T-helper 17 cell (primary cell): ENCODE measurements at regions not wholly inside any gene's neighbourhood (a gene's known extent, or its start where the extent isn't known, plus 50 kb on each side); places are given as distances from the start of the nearest gene placed in this dataset.

Source experiments
- ATAC-seq: fragments of 150-1000 bp; cut with Tn5 transposase; 2 replicates; pipeline ENCODE4 v1.10.0; 2021; ENCODE audit warnings: mild to moderate bottlenecking, moderate library complexity
- DNase-seq, 3 donors: peaks; one replicate each; pipeline versions ENCODE4 v3.0.0 to v3.0.0-alpha.2; 2020 to 2021
- H3K9me3 ChIP-seq: one replicate; pipeline ENCODE4 v1.7.0; 2013; ENCODE audit warnings: low read length, mild to moderate bottlenecking; ENCODE audit not compliant: control insufficient read depth, poor library complexity, severe bottlenecking
- H3K27ac Mint-ChIP-seq: one replicate; pipeline ENCODE4 v1.8.0; 2022; ENCODE audit warnings: mild to moderate bottlenecking, moderate library complexity, mixed read lengths
- H3K27me3 Mint-ChIP-seq: one replicate; pipeline ENCODE4 v1.8.0; 2022; ENCODE audit warnings: mixed read lengths
- H3K36me3 Mint-ChIP-seq: one replicate; pipeline ENCODE4 v1.8.0; 2022; ENCODE audit warnings: low read depth, mixed read lengths
- H3K4me1 Mint-ChIP-seq: one replicate; pipeline ENCODE4 v1.8.0; 2022; ENCODE audit warnings: mild to moderate bottlenecking, mixed read lengths
- H3K4me3 Mint-ChIP-seq: one replicate; pipeline ENCODE4 v1.8.0; 2022; ENCODE audit warnings: mild to moderate bottlenecking, moderate library complexity, mixed read lengths

DNA sequence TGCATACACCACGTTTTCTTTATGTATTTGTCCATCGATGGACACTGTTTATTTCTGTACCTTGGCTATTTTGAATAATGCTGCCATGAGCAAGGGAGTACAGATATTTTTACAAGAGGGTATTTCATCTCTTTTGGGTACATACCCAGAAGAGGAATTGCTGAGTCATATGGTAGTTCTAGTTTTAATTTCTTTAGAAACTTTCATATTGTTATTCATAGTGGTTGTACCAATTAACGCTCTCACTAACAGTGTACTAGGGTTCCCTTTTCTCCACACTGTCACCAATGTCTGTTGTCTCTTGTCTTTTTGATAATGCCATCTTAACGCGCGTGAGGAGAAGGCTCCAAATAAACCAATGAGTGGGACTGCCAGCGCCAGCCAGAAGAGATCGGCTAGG is 257.6 kb upstream of the EDIL3 start:
- ATAC-seq, result no peak
- no peaks in the 10 kb centered on the region for H3K9me3 ChIP-seq
- no peak for DNase-seq
- Mint-ChIP-seq H3K27ac (no peak overlapping the region), H3K27me3 (no peaks in the 10 kb centered on the region), H3K4me1 (no peaks in the 10 kb centered on the region), H3K36me3 (no peaks in the 10 kb centered on the region), H3K4me3 (no peak overlapping the region)

DNA sequence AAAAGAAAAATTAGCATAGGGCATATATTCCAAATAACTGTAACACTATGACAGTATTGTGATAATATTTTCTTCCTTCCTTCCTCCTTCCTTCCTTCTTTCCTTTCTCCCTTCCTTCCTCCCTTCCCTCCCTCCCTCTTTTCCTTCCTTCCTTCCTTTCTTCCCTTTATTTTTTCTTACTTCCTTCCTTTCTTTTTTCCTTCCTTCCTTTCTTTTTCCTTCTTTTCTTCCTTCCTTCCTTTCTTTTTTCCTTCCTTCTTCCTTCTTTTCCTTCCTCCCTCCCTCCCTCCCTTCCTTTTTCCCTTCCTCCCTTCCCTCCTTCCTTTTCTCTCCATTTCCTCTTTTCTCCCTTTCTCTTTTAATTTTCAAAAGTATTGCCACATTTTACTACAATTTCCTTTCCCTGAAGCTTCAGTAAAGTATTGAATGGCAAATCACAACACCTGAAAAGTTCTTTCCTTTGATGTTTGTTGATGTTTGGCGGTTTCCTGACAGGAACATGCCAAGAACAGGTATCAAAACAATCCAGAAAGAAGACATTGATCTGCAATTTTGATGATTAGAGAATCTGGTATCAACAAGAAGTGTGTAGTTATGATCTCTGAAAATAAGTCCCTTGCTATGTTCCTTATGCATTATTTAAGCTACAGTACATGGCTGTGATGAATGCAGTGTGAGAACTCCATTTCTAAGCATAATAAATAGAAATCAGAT is 253.1 kb upstream of the EDIL3 start:
- H3K27ac Mint-ChIP-seq, result no peak overlapping the region
- H3K27me3 Mint-ChIP-seq, result no peaks in the 10 kb centered on the region
- no peak overlapping the region for H3K4me3 Mint-ChIP-seq
- no peaks in the 10 kb centered on the region for H3K36me3 Mint-ChIP-seq
- no peaks in the 10 kb centered on the region for H3K9me3 ChIP-seq
- no peaks in the 10 kb centered on the region for H3K4me1 Mint-ChIP-seq
- DNase-seq (no peak), ATAC-seq (no peak)

DNA sequence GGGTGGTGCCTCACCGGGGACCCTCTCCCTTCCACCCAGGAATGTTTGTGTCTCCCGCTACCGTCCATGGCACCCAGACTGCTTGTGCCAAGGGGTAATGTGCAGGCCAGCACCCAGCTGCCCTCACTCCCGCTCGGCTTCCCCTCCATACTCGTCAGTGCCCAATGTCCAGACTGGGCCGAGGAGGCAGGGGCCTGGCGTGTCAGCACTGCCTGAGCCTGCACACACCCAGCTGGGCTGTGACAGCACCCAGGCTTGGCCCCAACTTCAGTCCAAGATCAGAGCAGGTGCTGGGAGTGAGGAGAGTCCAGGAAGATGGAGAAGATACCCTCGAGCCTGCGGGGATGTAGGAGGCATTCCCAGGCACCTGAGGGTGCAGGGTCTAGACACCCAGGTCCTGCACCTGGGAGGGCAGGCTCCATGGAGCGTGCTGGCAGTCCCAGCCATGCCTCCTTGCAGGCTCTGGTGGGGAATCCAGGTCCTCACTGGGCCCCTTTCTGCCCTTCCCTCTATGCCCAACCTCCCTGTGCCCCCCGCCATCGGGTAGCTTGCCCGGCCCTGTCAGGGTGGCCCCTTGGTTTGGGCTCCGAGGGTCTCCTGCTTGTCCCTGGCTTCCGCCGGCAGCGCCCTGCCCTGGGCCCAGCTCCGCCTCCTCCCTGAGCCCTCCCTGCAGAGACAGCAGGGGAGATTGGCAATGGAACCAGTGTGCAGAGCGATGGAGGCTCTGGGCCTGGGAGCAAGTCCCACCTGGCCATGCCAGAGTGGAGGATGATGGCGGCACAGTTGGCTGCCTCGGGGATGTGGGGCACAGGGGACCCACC is 250.8 kb upstream of the EDIL3 start:
- no peaks in the 10 kb centered on the region for H3K36me3 Mint-ChIP-seq
- no peaks in the 10 kb centered on the region for H3K27me3 Mint-ChIP-seq
- no peaks in the 10 kb centered on the region for H3K4me1 Mint-ChIP-seq
- DNase-seq, result no peak
- no peak for ATAC-seq
- H3K9me3 ChIP-seq, result no peaks in the 10 kb centered on the region
- no peak overlapping the region for H3K4me3 Mint-ChIP-seq
- no peak overlapping the region for H3K27ac Mint-ChIP-seq

DNA sequence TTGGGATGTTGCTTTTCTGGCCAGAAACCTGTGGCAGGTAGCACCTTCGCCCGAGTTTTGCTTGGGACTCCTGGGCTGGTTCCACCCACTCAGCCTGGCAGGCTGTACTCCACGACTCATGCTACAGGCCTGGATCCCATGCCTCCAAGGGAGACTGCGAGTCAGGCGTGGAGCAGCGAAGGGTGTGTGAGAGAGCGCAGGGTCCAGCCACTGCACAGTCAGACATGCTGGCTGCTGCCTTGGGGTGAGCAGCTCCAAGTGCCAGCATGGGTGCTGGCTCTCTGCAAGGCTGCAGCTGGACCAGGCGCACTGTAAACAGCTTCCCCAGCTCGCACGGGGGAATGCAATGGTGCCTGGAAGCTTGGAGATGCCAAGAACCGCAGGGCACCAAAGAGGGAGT is 249.6 kb upstream of the EDIL3 start:
- no peaks in the 10 kb centered on the region for H3K9me3 ChIP-seq
- Mint-ChIP-seq H3K27ac (no peak overlapping the region), H3K4me1 (no peaks in the 10 kb centered on the region), H3K36me3 (no peaks in the 10 kb centered on the region), H3K27me3 (no peaks in the 10 kb centered on the region), H3K4me3 (no peak overlapping the region)
- DNase-seq (no peak), ATAC-seq (no peak)

DNA sequence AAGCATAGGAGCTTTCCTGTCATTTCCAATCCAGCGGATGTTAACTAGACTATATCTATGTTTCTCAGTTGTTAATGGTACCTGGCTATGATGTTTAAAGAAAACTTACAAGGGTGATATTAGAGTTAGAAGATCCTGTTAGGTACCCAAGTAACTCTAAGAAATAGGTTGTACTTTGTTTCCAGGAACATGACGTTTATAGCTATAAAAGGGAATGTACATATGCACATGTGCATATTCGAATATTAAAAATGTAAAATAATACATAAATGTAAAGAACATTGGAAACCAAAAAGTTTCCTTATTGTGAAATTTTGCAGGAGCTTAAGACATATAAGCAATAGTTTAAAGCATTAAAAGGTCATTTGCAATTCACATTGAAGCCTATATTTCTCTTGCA is 247.7 kb upstream of the EDIL3 start:
- H3K27me3 Mint-ChIP-seq, result no peaks in the 10 kb centered on the region
- no peaks in the 10 kb centered on the region for H3K4me1 Mint-ChIP-seq
- DNase-seq, result no peak
- no peak overlapping the region for H3K4me3 Mint-ChIP-seq
- ATAC-seq, result no peak
- H3K36me3 Mint-ChIP-seq, result no peaks in the 10 kb centered on the region
- no peaks in the 10 kb centered on the region for H3K9me3 ChIP-seq
- H3K27ac Mint-ChIP-seq, result no peak overlapping the region

DNA sequence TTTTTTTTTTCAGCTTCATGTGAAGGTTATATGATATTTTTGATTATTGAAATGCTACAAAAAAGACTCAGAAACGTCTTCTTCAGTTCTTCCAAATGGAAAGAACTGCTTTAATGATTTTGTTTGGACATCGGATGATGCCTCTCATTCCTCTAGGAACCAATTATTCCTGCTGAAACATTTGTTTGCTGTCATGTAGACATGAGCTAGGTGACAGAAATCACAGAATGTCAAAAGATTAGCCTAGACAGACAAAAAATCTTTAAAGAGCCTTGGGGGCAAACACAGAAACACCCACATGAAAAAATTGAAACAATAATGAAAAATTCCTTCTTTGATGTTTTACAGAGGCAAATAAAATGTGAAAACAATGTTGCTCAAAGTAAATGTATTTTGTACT is 244.2 kb upstream of the EDIL3 start:
- Mint-ChIP-seq H3K4me3 (no peak overlapping the region), H3K27ac (no peak overlapping the region), H3K36me3 (no peaks in the 10 kb centered on the region), H3K27me3 (no peaks in the 10 kb centered on the region), H3K4me1 (no peaks in the 10 kb centered on the region)
- H3K9me3 ChIP-seq, result no peaks in the 10 kb centered on the region
- ATAC-seq, result no peak
- no peak for DNase-seq

DNA sequence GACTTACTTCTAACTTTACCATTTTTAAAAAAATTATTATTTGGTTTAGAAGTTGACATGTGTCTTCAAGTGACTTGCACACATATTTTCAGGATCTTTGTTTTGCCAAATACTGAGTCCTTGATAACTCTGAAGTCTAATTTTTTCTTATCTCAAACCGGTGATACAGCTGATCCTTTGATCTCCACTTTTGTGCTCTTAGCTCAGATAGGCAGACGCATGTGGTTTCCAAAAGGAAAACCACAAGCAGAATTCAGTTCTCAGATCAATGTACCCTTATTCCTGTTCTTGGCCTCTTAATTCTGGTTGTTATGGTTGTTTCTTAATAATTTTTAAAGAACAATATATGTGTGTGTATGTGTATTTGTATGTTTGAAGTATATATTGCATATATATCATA is 238.3 kb upstream of the EDIL3 start:
- no peaks in the 10 kb centered on the region for H3K9me3 ChIP-seq
- Mint-ChIP-seq H3K4me3 (no peak overlapping the region), H3K27me3 (no peaks in the 10 kb centered on the region), H3K4me1 (no peaks in the 10 kb centered on the region), H3K36me3 (no peaks in the 10 kb centered on the region), H3K27ac (no peak overlapping the region)
- ATAC-seq (peak; percentile 57), DNase-seq (no peak)

DNA sequence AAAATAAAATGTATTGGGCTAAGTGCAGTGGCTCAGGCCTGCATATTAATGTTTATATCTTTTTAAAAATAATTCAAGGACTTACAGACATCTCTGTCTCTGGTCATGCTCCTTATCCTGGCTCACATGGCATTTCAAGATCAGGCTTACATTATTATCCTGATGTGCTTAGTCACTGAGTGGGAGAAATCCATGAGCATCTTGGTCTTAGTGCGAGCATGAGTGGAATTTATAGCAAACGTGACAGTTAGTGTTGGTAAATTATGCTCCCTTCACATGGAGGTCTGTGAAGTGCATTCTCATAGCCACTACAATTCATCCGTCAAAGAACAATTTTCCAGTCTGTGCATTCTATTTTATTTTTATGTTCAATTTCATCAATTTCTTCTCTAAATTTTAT is 237.8 kb upstream of the EDIL3 start:
- H3K4me1 Mint-ChIP-seq, result no peaks in the 10 kb centered on the region
- H3K36me3 Mint-ChIP-seq, result no peaks in the 10 kb centered on the region
- no peak overlapping the region for H3K27ac Mint-ChIP-seq
- H3K9me3 ChIP-seq, result no peaks in the 10 kb centered on the region
- no peak overlapping the region for H3K4me3 Mint-ChIP-seq
- H3K27me3 Mint-ChIP-seq, result no peaks in the 10 kb centered on the region
- DNase-seq (no peak), ATAC-seq (no peak)

DNA sequence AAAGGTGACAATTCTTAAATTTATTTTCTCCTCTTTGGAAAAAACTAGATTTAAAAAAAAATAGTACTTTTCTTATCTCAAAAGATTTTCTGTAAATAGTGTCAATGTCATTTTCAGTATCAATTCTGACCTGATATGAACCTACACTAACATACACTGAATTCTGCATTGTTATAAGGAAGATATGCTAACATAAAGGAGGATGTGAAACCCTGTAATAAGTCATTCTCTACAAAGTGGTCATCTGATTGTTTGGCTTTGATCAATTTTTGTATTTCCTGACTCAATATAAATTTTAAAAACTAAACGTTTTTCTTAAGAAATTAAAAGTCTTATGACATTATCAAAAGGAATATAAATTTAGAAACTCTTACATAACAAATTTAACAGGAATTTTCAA is 233.6 kb upstream of the EDIL3 start:
- Mint-ChIP-seq H3K27me3 (no peaks in the 10 kb centered on the region), H3K36me3 (no peaks in the 10 kb centered on the region), H3K4me3 (no peak overlapping the region), H3K27ac (no peak overlapping the region), H3K4me1 (no peaks in the 10 kb centered on the region)
- DNase-seq (no peak), ATAC-seq (no peak)
- no peaks in the 10 kb centered on the region for H3K9me3 ChIP-seq

DNA sequence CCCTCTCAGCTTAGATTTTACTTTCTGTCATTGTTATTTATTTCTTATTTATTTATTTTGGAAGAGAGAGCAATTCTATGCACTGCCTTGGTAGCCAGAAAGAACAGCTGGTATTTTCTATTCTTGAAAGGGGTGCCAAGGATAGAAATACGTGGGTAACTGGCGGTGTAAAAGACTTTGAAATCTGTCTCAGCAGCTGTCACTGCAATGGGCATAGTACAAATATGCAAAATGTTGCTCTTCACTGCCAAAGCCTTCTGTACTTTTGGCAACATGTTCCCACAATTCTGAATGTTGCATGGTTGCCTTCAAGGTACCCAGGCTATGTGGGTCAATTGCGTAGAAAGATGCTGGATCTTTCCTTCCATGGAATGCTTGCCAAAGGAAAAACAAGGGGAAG is 230.2 kb upstream of the EDIL3 start:
- no peaks in the 10 kb centered on the region for H3K9me3 ChIP-seq
- no peaks in the 10 kb centered on the region for H3K4me1 Mint-ChIP-seq
- DNase-seq (no peak), ATAC-seq (no peak)
- H3K27ac Mint-ChIP-seq, result no peak overlapping the region
- H3K27me3 Mint-ChIP-seq, result no peaks in the 10 kb centered on the region
- no peaks in the 10 kb centered on the region for H3K36me3 Mint-ChIP-seq
- no peak overlapping the region for H3K4me3 Mint-ChIP-seq

DNA sequence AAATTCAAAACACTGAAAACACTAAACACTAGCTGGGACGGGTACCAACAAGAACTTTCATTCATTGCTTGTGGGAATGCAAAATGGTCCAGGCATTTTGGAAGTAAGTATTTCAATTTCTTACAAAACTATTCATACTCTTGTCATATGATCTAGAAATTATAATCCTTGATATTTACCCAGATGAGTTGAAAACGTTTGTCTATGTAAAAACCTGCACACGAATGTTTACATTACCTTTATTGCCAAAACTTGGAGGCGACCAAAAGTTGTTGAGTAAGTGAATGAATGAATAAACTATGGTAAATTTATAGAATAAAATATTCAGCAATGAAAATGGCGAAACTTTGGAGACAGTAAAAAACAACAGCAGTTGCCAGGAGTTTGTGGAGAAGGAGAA is 222.1 kb upstream of the EDIL3 start:
- no peak for DNase-seq
- Mint-ChIP-seq H3K4me3 (no peak overlapping the region), H3K4me1 (no peaks in the 10 kb centered on the region), H3K27ac (no peak overlapping the region), H3K36me3 (no peaks in the 10 kb centered on the region), H3K27me3 (no peaks in the 10 kb centered on the region)
- no peak for ATAC-seq
- no peaks in the 10 kb centered on the region for H3K9me3 ChIP-seq

DNA sequence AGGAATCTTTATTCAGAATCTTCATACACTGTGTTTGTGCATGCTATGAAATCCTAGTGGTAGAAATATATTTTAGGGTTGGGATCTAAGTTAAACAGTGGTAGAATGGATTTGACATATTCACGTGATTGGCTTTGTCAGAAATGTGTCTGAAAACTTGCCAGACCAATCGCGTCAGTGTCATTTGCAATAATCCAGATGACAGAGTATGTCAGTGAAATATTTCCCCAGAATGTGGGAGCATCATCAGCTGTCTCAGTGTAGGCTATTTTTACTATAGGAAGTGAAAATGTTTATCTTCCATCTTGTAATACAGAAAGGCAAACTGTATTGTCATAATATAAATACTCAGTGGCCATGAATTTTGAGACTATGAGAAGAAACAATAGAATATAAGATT is 220.6 kb upstream of the EDIL3 start:
- no peaks in the 10 kb centered on the region for H3K36me3 Mint-ChIP-seq
- H3K27me3 Mint-ChIP-seq, result no peaks in the 10 kb centered on the region
- ATAC-seq (no peak), DNase-seq (no peak)
- H3K4me1 Mint-ChIP-seq, result no peaks in the 10 kb centered on the region
- H3K9me3 ChIP-seq, result no peaks in the 10 kb centered on the region
- H3K27ac Mint-ChIP-seq, result no peak overlapping the region
- no peak overlapping the region for H3K4me3 Mint-ChIP-seq

DNA sequence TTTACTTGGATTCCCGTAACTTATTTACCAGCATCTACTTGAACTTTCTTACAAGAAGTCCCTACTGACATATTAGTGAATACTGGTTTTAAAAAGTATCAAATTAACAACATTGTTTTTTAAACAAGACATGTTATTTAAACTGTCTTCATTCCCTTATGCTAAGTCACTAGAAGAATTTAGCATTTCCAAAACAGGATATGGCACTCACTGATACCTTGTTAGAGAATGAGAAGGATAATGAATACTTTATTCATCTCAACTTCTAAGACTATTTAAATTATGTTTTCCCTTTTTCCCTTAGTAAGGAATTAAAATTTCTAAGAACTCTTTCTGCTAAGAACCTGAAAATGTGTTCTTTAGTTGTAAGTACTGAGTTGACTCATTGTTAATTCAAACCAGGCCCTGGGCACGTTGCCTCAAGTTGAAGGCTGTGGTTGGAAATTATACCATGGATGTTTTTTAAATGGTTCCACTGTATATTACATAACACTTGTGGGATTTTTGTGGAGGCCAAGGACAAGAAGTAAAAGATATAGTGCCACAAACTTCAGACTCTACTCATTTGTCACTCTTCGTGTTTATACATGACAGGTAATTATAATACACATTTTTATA is 219.0 kb upstream of the EDIL3 start:
- Mint-ChIP-seq H3K4me1 (no peaks in the 10 kb centered on the region), H3K27ac (no peak overlapping the region), H3K36me3 (no peaks in the 10 kb centered on the region), H3K4me3 (no peak overlapping the region), H3K27me3 (no peaks in the 10 kb centered on the region)
- DNase-seq, result no peak
- H3K9me3 ChIP-seq, result no peaks in the 10 kb centered on the region
- ATAC-seq, result no peak

DNA sequence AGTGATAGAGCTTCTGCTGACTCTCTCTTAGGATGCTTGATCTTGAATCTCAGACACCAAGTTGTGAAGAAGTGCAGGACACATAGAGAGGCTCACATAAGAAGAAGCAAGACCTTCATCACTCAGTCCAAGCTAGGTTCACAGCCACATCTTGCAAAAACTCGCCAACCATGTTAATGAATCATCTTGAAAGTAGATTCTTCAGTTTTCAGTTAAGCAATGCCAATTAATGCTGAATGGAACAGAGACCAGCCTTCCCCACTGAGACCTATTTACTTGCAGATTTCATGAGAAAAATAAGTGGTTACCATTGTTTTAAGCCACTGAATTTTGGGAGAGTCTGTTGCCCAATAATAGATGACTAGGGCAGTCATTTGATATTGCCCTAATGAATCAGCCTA is 217.7 kb upstream of the EDIL3 start:
- H3K9me3 ChIP-seq, result no peaks in the 10 kb centered on the region
- DNase-seq (no peak), ATAC-seq (no peak)
- no peak overlapping the region for H3K4me3 Mint-ChIP-seq
- no peak overlapping the region for H3K27ac Mint-ChIP-seq
- no peaks in the 10 kb centered on the region for H3K4me1 Mint-ChIP-seq
- H3K36me3 Mint-ChIP-seq, result no peaks in the 10 kb centered on the region
- no peaks in the 10 kb centered on the region for H3K27me3 Mint-ChIP-seq
